Jurkat, Clone E6-1 (cell line): ENCODE measurements at regions not wholly inside any gene's neighbourhood (a gene's known extent, or its start where the extent isn't known, plus 50 kb on each side); places are given as distances from the start of the nearest gene placed in this dataset.

Experiments used
- DNase-seq: peaks from one replicate; pipeline ENCODE4 v3.0.0-alpha.2; 2011; ENCODE audit warnings: low read depth, low spot score
- H3K4me3 ChIP-seq: 2 replicates; pipeline ENCODE4 v1.5.1; 2011; ENCODE audit warnings: mild to moderate bottlenecking, low read length, control low read depth, moderate library complexity

GRCh38 chr3:159844801-159845261, 143.8 kb upstream of the IL12A start:
- no peak overlapping the region for H3K4me3 ChIP-seq
- no peak for DNase-seq

DNA sequence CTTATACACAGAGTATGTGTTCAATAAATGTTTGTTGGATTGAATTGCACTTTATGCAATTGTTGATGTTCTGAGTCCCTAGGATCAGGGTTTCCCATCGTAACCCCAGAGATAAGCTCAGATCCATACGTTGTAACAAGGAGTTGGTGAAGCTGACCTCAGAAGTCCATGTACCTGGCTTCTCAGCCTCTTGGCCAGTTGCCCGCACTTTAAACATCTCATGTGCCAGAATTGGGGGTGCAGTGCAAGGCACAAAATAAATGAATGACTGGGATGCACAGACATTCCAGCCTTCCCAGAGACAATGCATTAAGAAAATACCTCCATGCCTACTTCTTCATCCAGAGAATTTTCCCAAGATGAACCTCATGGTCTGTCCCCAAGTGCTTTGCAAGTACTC, 142.9 kb upstream of the IL12A start:
- no peak overlapping the region for H3K4me3 ChIP-seq
- no peak for DNase-seq

- no peak for DNase-seq
- H3K4me3 ChIP-seq, result no peak overlapping the region
Observed at GRCh38 chr3:159846255-159846654, 142.4 kb upstream of the IL12A start.

GRCh38 chr3:159848348-159849118, 140.1 kb upstream of the IL12A start:
- no peak for DNase-seq
- no peak overlapping the region for H3K4me3 ChIP-seq

DNA sequence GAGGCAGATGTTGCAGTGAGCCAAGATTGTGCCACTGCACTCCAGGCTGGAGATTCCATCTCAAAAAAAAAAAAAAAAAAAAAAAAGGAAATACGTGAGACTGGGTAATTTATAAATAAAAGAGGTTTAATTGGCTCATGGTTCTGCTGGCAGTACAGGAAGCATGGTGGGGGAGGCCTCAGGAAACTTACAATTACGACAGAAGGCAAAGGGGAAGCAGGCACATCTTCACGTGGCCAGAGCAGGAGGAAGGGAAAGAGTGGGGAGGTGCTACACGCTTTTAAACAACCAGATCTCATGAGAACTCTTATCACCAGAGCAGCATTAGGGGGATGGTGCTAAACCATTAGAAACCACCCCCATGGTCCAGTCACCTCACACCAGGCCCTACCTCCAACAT, 138.2 kb upstream of the IL12A start:
- no peak for DNase-seq
- no peak overlapping the region for H3K4me3 ChIP-seq

DNA sequence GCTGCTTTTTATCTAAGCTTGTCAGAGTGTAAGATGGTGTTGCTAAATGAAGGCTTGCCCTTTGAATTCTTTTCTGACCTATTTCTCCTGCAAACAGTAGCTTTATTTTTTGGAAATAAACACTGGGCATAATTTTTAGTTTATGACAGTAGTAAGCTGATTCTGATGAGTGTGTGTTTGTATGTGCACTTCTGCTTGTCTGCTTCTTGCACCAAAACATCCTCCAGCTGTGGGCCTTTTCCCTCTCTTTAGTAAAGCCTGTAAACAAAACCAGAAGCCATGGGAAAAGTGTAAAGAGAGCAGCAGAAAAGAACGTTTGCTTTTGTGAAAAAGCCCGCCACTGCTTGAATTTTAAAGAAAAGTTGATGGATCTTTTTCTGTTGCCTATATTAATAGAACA, 136.4 kb upstream of the IL12A start:
- H3K4me3 ChIP-seq, result no peak overlapping the region
- no peak for DNase-seq

DNA sequence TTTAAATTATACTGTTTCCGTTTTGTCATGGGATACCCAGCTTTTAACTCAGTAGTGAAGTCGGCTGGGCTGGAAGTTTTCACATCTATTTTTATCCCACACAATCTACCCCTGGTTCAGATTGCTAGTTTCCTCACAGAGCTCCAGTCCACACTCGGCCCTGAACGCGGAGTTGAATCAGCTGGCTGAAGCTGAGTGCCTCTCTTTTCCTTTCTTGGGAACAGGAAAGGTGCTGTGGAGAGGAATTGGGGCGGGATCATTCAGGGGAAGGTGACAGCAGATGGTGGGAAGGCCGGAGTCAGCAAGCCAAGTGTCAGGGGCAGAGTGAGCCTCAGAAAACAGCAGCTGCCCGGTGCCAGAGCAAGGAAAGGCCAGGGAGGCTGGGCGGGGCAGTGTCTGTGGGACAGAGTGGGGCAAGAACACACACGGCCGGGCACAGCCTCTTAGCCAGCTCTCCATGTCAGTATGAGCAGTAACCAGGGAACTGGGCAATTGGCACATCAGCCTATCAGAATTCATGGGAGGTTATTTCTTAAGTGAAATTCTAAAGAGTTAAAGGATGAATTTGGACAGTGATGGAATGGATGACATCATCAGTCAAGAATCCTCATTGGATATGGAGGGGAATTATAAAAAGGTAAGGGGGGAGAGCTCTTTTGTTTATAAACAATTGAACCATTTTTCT, 135.7 kb upstream of the IL12A start:
- no peak overlapping the region for H3K4me3 ChIP-seq
- DNase-seq, result no peak

DNA sequence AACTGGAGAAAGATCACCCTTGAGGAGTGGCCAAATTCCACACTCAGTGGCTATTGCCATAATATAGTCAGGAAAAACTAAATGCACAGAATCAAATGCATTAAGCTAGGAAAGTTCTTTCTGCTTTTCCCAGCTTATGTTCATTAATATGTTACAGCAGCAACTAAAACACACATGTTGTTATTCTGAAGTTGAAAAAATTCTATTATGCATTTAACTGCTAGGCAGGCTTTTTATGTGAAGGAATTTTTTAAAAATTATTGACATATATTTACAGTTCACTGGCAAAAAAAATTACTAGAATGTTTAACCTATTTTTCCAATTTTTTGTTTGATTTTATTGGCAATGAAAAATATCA, 135.2 kb upstream of the IL12A start:
- no peak for DNase-seq
- no peak overlapping the region for H3K4me3 ChIP-seq

DNA sequence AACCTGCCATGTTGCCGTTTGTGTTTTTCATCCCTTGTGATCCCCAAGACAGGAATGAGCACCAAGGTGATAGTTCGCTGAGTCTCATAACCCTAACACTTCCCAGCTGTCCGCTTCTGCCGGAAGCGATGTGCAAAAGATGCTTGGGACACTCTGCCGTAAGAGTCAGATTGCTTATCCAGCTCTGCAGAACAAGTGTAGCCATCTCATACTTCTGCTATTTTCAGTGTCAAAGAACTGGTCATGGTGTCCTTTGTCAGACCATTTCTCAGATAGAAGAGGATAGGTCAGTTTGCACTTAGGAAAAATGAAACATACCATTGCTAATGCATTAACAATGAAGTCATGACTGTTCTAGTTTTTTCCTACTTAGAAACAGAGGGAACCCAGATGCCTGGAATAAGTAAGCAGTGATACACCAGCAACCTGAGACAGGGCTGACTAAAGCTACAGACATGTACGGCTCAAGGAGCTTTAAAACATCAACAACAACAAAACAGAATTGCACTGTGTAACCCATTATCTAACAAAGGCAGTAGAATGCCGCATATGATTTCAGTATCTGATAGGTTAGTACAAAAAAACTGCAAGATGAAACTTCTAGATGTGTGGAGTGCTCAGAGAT, 134.0 kb upstream of the IL12A start:
- no peak overlapping the region for H3K4me3 ChIP-seq

DNA sequence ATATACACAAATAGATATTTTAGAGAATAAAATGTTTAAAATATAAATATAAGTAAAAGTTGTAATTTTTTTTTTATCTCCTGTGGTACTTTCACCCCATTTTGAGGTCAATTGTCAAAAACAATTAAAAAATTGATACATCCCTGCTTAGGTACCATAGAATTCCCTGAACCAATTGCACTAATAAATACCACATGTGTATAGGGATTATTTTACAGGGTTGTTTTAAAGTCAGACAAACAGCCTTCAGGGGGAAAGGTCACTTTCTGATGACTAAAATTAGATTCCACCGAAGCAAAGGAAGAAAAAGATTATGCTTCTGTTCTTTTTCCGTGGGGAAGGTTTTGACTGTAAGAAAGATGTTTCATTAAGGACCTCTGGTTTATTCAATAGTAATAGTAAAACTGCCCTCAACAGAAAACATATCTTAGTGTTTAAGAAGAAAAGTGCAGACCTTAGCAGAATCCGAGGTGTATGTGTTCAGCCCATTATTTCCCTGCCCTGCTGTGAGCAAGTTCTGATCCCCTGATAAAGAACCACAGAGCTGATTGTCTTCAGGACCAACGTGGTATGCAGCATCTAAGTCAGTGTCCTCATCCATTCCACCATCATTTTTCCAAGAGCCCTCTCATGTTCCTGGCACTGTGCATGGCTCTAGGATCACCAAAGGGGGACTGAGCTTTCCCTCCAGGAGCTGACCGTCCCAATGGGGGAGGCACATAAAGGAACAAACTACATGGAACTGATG, 132.9 kb upstream of the IL12A start:
- no peak for DNase-seq
- H3K4me3 ChIP-seq, result no peak overlapping the region

More for the DNA sequence above, 134.0 kb upstream of the IL12A start:
- DNase-seq, result no peak

- no peak for DNase-seq
- no peak overlapping the region for H3K4me3 ChIP-seq
Observed at GRCh38 chr3:159856590-159857104, 132.0 kb upstream of the IL12A start.

DNA sequence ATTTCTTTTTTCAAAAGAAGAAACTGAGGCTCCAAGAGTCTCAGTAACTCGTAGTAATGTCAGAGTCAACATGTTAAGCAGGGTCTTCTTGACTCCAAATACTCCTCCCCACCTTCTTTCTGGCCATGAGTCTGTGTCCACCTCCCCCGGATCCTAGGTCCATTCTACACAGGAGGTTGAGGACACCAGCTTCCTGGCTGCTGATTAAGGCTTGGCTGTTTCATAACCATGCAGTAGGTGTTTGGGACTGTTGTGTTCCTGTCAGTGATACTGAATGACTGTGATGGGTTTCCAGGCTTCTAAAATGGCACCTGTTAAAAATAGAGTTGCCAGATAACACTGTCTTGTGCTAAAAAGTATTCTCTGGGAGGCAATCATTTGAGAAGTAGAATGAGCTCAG, 130.8 kb upstream of the IL12A start:
- no peak for DNase-seq
- H3K4me3 ChIP-seq, result no peak overlapping the region

- DNase-seq, result no peak
- H3K4me3 ChIP-seq, result no peak overlapping the region
Observed at GRCh38 chr3:159858650-159859049, 130.0 kb upstream of the IL12A start.

GRCh38 chr3:159859424-159859823, 129.2 kb upstream of the IL12A start:
- no peak for DNase-seq
- no peak overlapping the region for H3K4me3 ChIP-seq

DNA sequence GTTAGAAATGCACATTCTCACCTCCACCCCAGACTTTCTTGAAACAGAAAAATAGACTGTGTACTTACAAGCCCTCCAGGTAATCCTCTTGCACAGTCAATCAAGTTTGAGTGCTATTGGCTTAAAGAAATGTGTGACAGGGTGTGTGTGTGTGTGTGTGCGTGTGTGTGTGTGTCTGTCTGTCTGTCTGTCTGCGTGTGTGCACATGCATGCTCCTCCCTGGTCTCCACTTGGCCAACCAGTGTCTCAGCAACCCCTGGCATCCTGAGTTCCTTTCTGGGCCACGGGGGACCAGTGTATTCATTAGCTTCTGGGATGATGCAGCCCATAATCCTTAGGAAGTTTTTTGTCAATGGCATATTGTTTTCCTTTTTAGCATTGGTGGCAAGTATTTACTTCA, 128.8 kb upstream of the IL12A start:
- H3K4me3 ChIP-seq, result no peak overlapping the region
- DNase-seq, result no peak

GRCh38 chr3:159860269-159861116, 128.1 kb upstream of the IL12A start:
- H3K4me3 ChIP-seq, result no peak overlapping the region
- no peak for DNase-seq

DNA sequence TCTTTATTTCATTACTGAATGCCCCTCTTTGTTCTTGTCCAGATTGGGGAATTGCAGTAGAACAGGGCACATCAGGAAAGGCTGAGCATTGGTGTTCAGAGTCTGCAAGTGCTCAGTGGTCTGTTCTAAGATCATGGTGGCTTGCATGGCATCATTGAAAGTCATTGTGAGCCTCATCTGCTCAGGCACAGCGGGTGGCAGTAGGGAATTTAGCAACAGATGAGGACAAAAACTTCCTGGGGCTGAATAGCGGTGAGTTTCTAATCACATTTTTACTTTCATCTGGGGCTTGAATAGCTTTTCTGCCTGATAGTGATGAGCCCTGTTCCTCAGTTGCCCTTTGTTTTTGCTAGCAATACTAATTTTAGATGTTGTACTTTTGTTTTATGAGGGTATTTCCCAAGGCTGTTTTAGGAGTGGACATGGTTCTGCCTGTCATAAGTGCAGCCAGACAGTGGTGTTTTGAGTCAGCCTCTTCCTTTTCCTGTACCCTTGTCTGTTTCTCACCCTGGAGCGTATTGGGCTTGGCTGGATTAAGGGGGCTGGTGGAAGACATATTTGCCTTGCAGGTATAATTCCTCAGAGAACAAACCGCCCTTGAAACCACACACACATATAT, 127.2 kb upstream of the IL12A start:
- H3K4me3 ChIP-seq, result no peak overlapping the region
- DNase-seq, result no peak

- no peak for DNase-seq
- no peak overlapping the region for H3K4me3 ChIP-seq
Observed at GRCh38 chr3:159865041-159865579, 123.5 kb upstream of the IL12A start.
